ENCODE measurements at regions not wholly inside any gene's neighbourhood (a gene's known extent, or its start where the extent isn't known, plus 50 kb on each side); places are given as distances from the start of the nearest gene placed in this dataset.

- intact Hi-C loops (cut with micrococcal nuclease; ENCODE audit: unreplicated experiment): no loop called here
- Histone ChIP-seq H3K36me3 (ENCODE audit: insufficient read depth, low read length, poor library complexity, severe bottlenecking) (no peaks in the 10 kb centered on the region), H3K27me3 (replicated peaks; ENCODE audit: insufficient read depth, low read depth, low read length, poor library complexity) (no peaks in the 10 kb centered on the region), H3K9me3 (ENCODE audit: low read depth, low read length, poor library complexity, severe bottlenecking) (no peaks in the 10 kb centered on the region), H3K4me3 (ENCODE audit: low read depth, low read length, poor library complexity, severe bottlenecking) (no peak overlapping the region), H3K4me1 (ENCODE audit: insufficient read depth, low read length, poor library complexity, severe bottlenecking) (no peaks in the 10 kb centered on the region), H3K27ac (ENCODE audit: low read depth, low read length, poor library complexity, severe bottlenecking) (no peak overlapping the region)
- BruUV-seq (replicated peaks): no TSS peak
- ChIA-PET POLR2A (ENCODE audit: low non-redundant PET) (no interaction called here), CTCF (no interaction called here)
- no peak for TF ChIP-seq EZH2 (IDR thresholded peaks at IDR 0.05; ENCODE audit: borderline replicate concordance, low read depth, low read length, poor library complexity, severe bottlenecking)
- TF ChIP-seq, protein P1, sequence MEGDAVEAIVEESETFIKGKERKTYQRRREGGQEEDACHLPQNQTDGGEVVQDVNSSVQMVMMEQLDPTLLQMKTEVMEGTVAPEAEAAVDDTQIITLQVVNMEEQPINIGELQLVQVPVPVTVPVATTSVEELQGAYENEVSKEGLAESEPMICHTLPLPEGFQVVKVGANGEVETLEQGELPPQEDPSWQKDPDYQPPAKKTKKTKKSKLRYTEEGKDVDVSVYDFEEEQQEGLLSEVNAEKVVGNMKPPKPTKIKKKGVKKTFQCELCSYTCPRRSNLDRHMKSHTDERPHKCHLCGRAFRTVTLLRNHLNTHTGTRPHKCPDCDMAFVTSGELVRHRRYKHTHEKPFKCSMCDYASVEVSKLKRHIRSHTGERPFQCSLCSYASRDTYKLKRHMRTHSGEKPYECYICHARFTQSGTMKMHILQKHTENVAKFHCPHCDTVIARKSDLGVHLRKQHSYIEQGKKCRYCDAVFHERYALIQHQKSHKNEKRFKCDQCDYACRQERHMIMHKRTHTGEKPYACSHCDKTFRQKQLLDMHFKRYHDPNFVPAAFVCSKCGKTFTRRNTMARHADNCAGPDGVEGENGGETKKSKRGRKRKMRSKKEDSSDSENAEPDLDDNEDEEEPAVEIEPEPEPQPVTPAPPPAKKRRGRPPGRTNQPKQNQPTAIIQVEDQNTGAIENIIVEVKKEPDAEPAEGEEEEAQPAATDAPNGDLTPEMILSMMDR (conservative IDR thresholded peaks at IDR 0.05; ENCODE audit: low read depth, low read length): no peak
- DNase-seq (ENCODE audit: low spot score): no peak
Observed at GRCh38 chr5:133779828-133780475, 167.6 kb upstream of the FSTL4 start.

GRCh38 chr5:133778636-133779035 lies 166.3 kb upstream of the FSTL4 start:
- Histone ChIP-seq H3K27ac (ENCODE audit: low read depth, low read length, poor library complexity, severe bottlenecking) (no peak overlapping the region), H3K4me3 (ENCODE audit: low read depth, low read length, poor library complexity, severe bottlenecking) (no peak overlapping the region), H3K27me3 (replicated peaks; ENCODE audit: insufficient read depth, low read depth, low read length, poor library complexity) (no peaks in the 10 kb centered on the region), H3K4me1 (ENCODE audit: insufficient read depth, low read length, poor library complexity, severe bottlenecking) (no peaks in the 10 kb centered on the region), H3K36me3 (ENCODE audit: insufficient read depth, low read length, poor library complexity, severe bottlenecking) (no peaks in the 10 kb centered on the region), H3K9me3 (ENCODE audit: low read depth, low read length, poor library complexity, severe bottlenecking) (no peaks in the 10 kb centered on the region)
- intact Hi-C loops (cut with micrococcal nuclease; ENCODE audit: unreplicated experiment): no loop called here
- no TSS peak for BruUV-seq (replicated peaks)
- CTCF ChIA-PET: no interaction called here
- no peak for TF ChIP-seq EZH2 (IDR thresholded peaks at IDR 0.05; ENCODE audit: borderline replicate concordance, low read depth, low read length, poor library complexity, severe bottlenecking)
- TF ChIP-seq, protein P1 (conservative IDR thresholded peaks at IDR 0.05; ENCODE audit: low read depth, low read length): no peak
- POLR2A ChIA-PET (ENCODE audit: low non-redundant PET): no interaction called here
- no peak for DNase-seq (ENCODE audit: low spot score)

DNA sequence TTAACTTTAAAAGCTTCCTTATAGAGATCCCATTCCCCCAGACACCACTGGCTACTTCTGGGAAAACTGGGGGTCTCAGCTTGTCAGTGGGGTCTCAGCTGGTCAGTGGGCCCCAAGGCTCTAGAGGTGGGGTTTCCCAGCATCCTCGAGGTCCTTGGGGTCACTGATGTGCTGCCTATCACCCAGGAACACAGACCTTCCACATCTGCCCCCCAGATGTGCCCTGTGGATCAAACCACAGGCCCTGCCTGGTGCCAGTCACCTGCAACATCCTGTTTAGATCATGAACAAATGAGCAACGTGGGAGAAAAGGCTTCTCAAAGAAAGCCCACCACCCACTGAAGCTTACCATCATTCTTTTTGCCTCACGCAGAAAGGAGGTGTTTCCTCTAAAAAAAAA lies 165.6 kb upstream of the FSTL4 start:
- POLR2A ChIA-PET (ENCODE audit: low non-redundant PET): no interaction called here
- Histone ChIP-seq H3K9me3 (ENCODE audit: low read depth, low read length, poor library complexity, severe bottlenecking) (no peaks in the 10 kb centered on the region), H3K27me3 (replicated peaks; ENCODE audit: insufficient read depth, low read depth, low read length, poor library complexity) (no peaks in the 10 kb centered on the region), H3K4me3 (ENCODE audit: low read depth, low read length, poor library complexity, severe bottlenecking) (no peak overlapping the region), H3K27ac (ENCODE audit: low read depth, low read length, poor library complexity, severe bottlenecking) (no peak overlapping the region), H3K4me1 (ENCODE audit: insufficient read depth, low read length, poor library complexity, severe bottlenecking) (no peaks in the 10 kb centered on the region), H3K36me3 (ENCODE audit: insufficient read depth, low read length, poor library complexity, severe bottlenecking) (no peaks in the 10 kb centered on the region)
- no peak for TF ChIP-seq EZH2 (IDR thresholded peaks at IDR 0.05; ENCODE audit: borderline replicate concordance, low read depth, low read length, poor library complexity, severe bottlenecking)
- TF ChIP-seq, protein P1 (conservative IDR thresholded peaks at IDR 0.05; ENCODE audit: low read depth, low read length): no peak
- DNase-seq (ENCODE audit: low spot score): no peak
- CTCF ChIA-PET: no interaction called here
- BruUV-seq (replicated peaks): no TSS peak
- intact Hi-C loops (cut with micrococcal nuclease; ENCODE audit: unreplicated experiment): no loop called here
